Panc1 (cell line): ENCODE measurements at regions not wholly inside any gene's neighbourhood (a gene's known extent, or its start where the extent isn't known, plus 50 kb on each side); places are given as distances from the start of the nearest gene placed in this dataset.

Experiments
- ATAC-seq: fragments of 200-7000 bp; cut with Tn5 transposase; 2 replicates; pipeline ENCODE4 v1.9.1; 2020; ENCODE audit warnings: mild to moderate bottlenecking, moderate library complexity
- BruUV-seq: library from RNA; stranded (reverse); fragments of 400-500 nt; replicated peaks from 2 replicates; lab custom pipeline; 2021; lab: Mats Ljungman, UMichigan
- CTCF ChIA-PET: fragments of 300-600 bp; sonication (Branson Sonifier 250); formaldehyde crosslinking; loops from one replicate; lab custom pipeline; 2022; ENCODE audit warnings: antibody characterized with exemption; lab: Charles Lee
- POLR2A ChIA-PET: fragments of 300-600 bp; sonication (Branson Sonifier 250); formaldehyde crosslinking; loops from one replicate; lab custom pipeline; 2022; ENCODE audit warnings: antibody characterized with exemption; lab: Charles Lee
- DNase-seq: peaks from one replicate; pipeline ENCODE4 v3.0.0-alpha.2; 2010; ENCODE audit warnings: low read depth, low spot score
- H3K27ac ChIP-seq: 2 replicates; pipeline ENCODE4 v1.5.1; 2011; ENCODE audit warnings: mild to moderate bottlenecking, low read length, inconsistent platforms
- H3K27me3 ChIP-seq: fragments of 200-500 bp; sonication (Bioruptor generic); 2 replicates; pipeline ENCODE4 v1.6.0; 2014; ENCODE audit warnings: low read length, inconsistent platforms; ENCODE audit not compliant: control insufficient read depth, insufficient read depth
- H3K36me3 ChIP-seq: fragments of 200-500 bp; sonication (Bioruptor generic); 2 replicates; pipeline ENCODE4 v1.5.1; 2014; ENCODE audit warnings: inconsistent platforms, mild to moderate bottlenecking, low read length, moderate library complexity; ENCODE audit not compliant: control insufficient read depth, insufficient read depth
- H3K4me1 ChIP-seq: 2 replicates; pipeline ENCODE4 v1.5.1; 2011; ENCODE audit warnings: inconsistent platforms, mild to moderate bottlenecking, low read length, moderate library complexity; ENCODE audit not compliant: control insufficient read depth, insufficient read depth
- H3K4me3 ChIP-seq, 2 experiments: 2 replicates each; pipeline ENCODE4 v1.5.1; 2011 to 2012; ENCODE audit warnings: low read depth in 2 of 2, low read length in 2 of 2, mild to moderate bottlenecking in 2 of 2, inconsistent platforms in 1 of 2, moderate library complexity in 1 of 2
- H3K9me3 ChIP-seq: fragments of 200-500 bp; sonication (Bioruptor generic); 2 replicates; pipeline ENCODE4 v1.5.1; 2014; ENCODE audit warnings: low read depth, mild to moderate bottlenecking, inconsistent platforms, low read length, moderate library complexity; ENCODE audit not compliant: control insufficient read depth, insufficient read depth
- CTCF ChIP-seq: fragments of 450-650 bp; IDR thresholded peaks from 2 replicates; pipeline ENCODE4 v1.5.1; 2017; ENCODE audit warnings: mild to moderate bottlenecking
- POLR2AphosphoS5 ChIP-seq: IDR thresholded peaks from 2 replicates; pipeline ENCODE4 v1.6.1; 2012; ENCODE audit warnings: mild to moderate bottlenecking, low read depth, low read length, moderate library complexity
- REST ChIP-seq, 2 experiments: IDR thresholded peaks; 2 replicates each; pipeline ENCODE4 v1.6.1; 2011 to 2012; ENCODE audit warnings: low read depth in 2 of 2, control low read depth in 1 of 2, low read length in 1 of 2, mild to moderate bottlenecking in 1 of 2, moderate library complexity in 1 of 2; ENCODE audit not compliant: insufficient read depth in 1 of 2
- SIN3A ChIP-seq: IDR thresholded peaks from 2 replicates; pipeline ENCODE4 v1.6.1; 2012; ENCODE audit warnings: low read depth, mild to moderate bottlenecking, low read length, moderate library complexity, borderline replicate concordance; ENCODE audit not compliant: insufficient read depth
- TCF7L2 ChIP-seq: IDR thresholded peaks from 2 replicates; pipeline ENCODE4 v1.6.1; 2011; ENCODE audit warnings: mild to moderate bottlenecking, low read depth, low read length, inconsistent platforms
- in situ Hi-C: cut with HindIII; loops from 2 replicates; pipeline ENCODE4 v1.10.0; 2016; ENCODE audit warnings: low sequenced_read_pairs, low pct_unique_long_range_greater_than_20kb
- intact Hi-C: fragments of 100-400 bp; cut with micrococcal nuclease; formaldehyde crosslinking; loops from one replicate; pipeline ENCODE4 v1.10.0; 2022; ENCODE audit not compliant: unreplicated experiment

GRCh38 chr4:154944996-154945395 lies 163.9 kb downstream of the RBM46 start:
- H3K9me3 ChIP-seq, result no peaks in the 10 kb centered on the region
- no peak overlapping the region for H3K27ac ChIP-seq
- DNase-seq (no peak), ATAC-seq (no peak)
- no peaks in the 10 kb centered on the region for H3K27me3 ChIP-seq
- H3K36me3 ChIP-seq, result no peaks in the 10 kb centered on the region
- no peaks in the 10 kb centered on the region for H3K4me1 ChIP-seq
- TF ChIP-seq REST (IDR thresholded peaks at IDR 0.05; ENCODE audit: insufficient read depth in 1 of 2, low read depth in 2 of 2, low read length in 1 of 2), result no peak
- no peak for TF ChIP-seq CTCF
- no peak for TF ChIP-seq SIN3A
- TF ChIP-seq POLR2AphosphoS5, result no peak
- no peak for TF ChIP-seq TCF7L2
- ChIA-PET POLR2A (no interaction called here), CTCF (no interaction called here)
- intact Hi-C loops (no loop called here), in situ Hi-C loops (no loop called here)
- BruUV-seq, result no TSS peak
- H3K4me3 ChIP-seq, result no peak overlapping the region

- DNase-seq (no peak), ATAC-seq (no peak)
- no peak overlapping the region for H3K4me3 ChIP-seq
- ChIA-PET POLR2A (no interaction called here), CTCF (no interaction called here)
- no TSS peak for BruUV-seq
- intact Hi-C loops (no loop called here), in situ Hi-C loops (no loop called here)
- H3K4me1 ChIP-seq, result no peaks in the 10 kb centered on the region
- H3K9me3 ChIP-seq, result no peaks in the 10 kb centered on the region
- no peak overlapping the region for H3K27ac ChIP-seq
- TF ChIP-seq TCF7L2 (no peak), CTCF (no peak), SIN3A (no peak), REST (IDR thresholded peaks at IDR 0.05; ENCODE audit: insufficient read depth in 1 of 2, low read depth in 2 of 2, low read length in 1 of 2) (no peak), POLR2AphosphoS5 (no peak)
- H3K27me3 ChIP-seq, result no peaks in the 10 kb centered on the region
- H3K36me3 ChIP-seq, result no peaks in the 10 kb centered on the region
These were observed 165.0 kb downstream of the RBM46 start for GRCh38 chr4:154946113-154946512.
